GM19455 (cell line): ENCODE measurements at regions not wholly inside any gene's neighbourhood (a gene's known extent, or its start where the extent isn't known, plus 50 kb on each side); places are given as distances from the start of the nearest gene placed in this dataset.

ENCODE experiments used
- ATAC-seq: cut with Tn5 transposase; IDR thresholded peaks from one replicate; pipeline ENCODE4 v1.9.1; 2021; ENCODE audit not compliant: unreplicated experiment

DNA sequence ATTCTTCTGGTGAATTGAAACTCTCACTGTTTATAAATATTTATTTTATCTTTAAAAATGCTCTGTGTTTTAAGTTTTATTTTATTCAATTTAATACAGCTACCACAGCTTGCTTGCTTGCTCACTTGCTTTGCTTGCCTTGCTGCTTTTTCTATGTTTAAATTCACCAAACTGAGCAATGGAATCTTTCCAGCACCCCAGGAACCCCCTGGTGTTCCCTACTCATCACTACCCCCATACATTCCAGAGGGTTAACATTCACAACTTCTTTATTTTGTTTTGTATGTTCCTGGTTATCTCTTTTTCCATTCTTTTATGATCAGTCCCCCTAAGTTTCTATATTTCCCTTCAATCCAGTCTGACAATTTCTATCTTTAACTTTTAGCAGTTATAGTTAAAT lies 166.5 kb upstream of the COL1A2 start:
- no peak for ATAC-seq

DNA sequence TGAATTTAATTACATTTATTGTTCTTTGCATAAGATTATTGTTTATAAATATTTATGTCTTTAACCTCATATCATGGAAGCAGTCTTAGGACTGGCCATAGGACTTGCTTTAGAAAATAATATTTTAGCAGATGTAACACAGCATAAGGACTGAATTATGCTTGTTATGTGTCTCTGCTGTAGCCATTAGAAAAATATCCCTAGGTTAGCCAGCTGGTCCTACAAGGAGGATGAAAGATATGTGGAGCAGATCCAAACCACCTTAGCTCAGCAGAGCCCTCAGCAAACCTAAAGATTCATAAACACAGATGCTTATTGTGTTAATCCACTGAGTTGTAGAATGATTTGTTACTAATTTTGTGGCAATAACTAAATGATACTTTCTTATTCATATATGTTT lies 166.0 kb upstream of the COL1A2 start:
- ATAC-seq: no peak

DNA sequence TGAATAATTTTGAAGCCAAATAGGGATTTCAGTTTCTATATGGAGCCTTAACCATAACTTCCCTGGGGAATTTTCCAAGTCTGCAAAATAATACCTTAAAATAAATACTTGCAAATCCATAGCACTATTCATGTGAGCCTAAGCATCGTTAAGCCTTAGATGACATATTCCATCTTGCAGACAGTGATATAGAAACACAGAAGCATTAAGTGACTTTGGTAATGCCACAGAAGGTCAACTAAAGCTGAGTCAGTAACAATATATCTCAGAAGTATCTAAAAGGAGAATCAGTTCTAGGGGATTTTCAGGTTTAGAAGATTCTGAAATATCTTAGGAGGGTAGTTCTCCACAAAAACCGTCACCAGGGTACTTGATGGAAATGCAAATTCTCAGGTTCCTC lies 163.4 kb upstream of the COL1A2 start:
- no peak for ATAC-seq

DNA sequence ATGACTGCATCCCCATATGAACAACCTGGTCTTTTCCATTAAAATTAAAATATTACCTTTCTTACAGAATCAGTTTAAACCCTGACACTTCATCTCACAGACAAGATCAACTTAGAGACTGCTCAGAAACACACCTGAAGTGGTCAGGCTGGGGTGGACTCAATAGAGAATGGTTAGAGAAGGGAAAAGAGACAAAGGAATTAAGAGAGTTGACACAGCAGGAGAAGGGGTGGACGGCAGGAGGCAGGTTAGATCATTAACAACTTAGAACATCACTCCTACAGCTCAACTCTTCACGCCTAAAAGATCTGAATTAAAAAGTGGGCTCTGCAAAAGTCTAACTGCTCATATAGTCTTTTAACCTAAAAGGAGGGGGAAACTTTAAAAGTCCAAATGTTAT lies 157.7 kb upstream of the COL1A2 start:
- ATAC-seq: no peak

DNA sequence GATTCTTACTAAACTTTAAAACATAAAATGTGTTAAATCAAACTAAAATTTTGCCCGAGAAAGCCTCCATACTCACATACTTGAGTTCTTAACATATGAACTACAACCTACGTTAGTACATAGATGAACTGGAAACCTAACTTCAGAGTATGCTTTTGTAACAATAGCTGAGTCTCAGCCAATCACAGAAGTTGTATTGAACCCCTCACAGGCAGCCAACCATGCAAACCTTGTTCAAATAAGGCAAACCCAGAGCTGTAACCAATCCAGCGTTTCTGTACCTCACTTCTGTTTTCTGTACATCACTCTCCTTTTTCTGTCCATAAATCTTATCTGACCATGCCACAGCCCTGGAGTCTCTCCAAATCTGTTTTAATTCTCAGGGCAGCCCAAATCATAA lies 157.3 kb upstream of the COL1A2 start:
- no peak for ATAC-seq

DNA sequence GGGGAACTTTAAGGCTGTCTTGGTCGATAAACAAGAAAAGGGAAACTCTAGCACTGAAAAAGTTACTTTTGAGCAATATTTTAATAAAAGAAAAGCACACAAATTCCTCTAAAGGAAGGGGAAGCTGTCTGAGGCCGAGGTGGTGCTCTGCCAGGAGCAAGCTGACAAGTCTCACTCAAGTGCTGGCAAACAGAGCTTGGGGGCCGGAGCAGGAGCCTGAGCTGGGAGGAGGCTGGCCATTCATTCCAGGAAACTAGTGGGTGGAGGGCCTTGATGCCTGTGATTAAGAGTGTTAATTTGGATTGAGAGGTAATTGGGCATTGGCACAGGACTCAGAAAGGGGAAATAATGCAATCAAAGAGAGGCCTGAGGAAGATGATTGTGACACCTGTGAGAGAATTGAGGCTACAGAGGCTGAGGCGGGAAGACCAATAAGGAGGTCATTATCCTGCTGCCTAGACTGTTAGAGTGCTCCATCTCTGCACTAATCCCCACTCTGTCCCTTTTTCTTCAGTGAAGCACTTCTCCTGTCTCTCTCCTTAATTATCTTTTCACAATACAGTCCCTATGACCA lies 154.9 kb upstream of the COL1A2 start:
- ATAC-seq: no peak

DNA sequence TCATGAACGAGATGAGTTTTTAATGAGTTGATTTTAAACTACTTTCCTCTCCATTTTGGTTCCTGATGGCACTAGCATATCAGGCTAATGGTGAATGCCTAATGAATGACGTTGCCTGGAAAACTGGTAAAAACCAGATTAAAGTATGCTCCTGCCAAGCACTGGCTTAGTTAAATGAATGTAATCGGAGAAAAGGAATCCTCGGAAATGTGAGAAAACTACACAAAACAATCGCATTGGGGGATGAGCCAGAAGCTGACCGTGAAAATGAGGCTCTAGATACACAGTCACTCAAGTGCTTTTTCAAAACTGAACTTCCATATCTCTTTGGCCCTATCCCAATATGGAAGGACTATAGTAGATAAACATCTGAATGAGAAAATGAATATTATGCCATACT lies 153.8 kb upstream of the COL1A2 start:
- no peak for ATAC-seq

DNA sequence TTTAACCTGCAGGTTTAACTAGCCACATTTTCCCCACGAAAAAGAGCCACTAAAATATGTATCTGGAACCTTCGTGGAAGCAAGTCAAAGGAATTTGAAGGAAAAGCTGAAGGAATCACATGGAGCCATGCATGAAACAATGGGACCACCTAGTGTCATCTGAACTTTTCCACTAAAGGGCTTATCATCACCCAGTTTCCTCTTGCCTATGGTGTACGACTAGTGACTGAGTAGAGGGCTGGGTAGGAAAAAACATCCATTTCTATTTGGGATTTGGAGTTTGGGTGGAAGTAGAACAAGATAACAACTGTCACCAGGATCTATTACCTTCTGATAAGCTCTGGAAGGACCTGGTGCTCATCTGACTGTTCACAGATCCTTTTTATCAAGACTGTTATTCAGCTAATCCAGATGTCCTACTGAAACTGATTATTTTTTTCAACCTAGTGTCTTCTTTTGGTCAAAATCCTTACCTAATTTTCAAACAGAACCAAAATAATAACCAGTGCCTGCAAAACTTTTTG lies 153.2 kb upstream of the COL1A2 start:
- no peak for ATAC-seq

DNA sequence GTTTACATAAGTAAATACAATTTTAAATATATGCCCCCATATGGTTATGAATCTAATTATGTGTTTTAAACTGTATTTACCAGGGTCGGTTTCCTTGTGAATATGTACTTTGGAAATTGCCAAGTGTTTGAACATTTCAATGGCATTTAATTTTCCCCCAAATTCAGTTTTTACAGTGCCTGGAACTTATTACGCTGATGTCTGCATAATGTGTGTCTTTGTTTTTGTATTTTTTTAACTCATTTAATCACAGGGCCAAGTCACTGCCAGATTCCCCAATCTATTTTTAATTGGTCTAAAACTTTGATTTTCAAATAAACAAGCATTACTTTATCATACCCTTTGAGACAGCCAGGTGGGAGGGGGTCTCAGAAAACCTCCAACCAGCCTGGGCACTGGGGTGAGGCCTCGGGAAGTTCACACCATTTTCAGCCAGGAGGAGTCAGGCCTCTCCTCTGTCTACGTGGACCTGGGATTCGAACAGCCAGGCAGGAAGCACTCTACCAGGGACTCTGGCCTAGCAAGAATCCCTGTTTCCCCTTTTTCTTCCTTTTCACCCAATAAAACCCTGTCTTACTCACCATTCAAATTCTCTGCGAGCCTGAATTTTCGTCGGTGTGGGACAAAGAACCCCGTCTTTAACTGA lies 151.5 kb upstream of the COL1A2 start:
- no peak for ATAC-seq

DNA sequence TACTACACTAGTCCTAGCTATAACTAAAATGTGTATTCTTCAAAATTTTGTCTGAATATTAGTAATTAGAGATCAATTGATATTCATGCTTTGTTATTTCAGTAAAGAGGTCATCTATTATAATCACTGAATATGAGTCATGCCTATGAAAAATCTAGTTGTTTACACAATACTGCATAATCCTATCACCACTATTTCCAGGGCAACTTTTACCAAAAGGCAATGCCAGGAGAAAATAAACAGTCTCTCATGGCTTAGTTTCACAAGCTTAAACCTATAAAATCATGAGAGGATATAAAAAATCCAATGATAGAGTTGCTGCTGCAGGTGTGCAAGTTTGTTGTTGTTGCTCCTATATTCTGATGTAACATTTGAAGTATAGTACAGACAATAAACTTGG lies 149.9 kb upstream of the COL1A2 start:
- ATAC-seq: no peak

DNA sequence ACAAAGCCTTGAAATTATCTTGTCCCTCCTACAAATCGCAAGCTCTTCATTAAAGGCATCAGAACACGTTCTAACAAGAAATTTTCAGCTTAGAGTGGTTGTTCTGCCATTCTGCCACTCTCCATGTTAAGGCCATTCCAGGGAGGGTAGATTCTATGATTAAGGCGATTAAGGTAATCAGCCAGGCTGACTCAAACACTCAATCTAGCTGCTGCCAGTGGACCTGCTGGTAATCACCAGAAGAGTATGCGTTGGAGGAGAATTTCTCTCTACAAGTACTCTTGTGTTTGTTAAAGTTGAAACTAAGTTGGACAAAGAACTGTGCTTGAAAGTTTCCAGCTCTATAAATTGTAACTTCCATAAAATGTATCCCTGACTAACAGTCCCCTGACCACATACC lies 149.2 kb upstream of the COL1A2 start:
- no peak for ATAC-seq

DNA sequence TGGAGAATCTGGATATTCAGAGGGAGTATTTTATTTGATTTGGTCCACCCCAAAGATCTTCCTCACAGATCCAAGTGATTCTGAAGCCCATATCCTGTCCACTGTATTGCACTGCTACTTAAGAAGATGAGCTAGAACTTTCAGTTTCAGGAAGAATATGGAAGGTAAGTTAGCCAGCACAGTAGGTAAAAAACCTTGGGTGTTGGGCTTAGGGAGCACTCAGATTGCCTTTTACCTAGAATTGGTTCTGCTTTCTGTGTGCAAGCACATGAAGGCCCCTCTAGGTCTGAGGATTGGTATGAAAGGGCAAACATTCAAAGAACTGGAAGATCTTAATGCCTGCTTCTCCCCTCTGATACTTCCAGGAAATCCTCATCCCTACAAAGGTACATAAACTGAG lies 146.7 kb upstream of the COL1A2 start:
- ATAC-seq: no peak

DNA sequence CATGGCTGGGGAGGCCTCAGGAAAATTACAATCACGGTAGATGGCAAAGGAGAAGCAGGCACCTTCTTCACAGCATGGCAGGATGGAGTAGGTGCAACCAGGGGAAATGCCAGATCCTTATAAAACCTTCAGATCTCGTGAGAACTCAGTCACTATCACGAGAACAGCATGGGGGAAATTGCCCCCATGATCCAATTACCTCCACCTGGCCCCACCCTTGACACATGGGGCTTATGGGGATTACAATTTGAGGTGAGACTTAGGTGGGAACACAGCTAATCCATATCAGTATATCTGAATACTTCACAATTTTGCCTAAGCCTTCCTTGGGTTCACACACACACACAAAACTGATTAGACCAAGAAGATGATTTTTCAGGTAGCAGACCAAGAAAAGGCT lies 145.1 kb upstream of the COL1A2 start:
- ATAC-seq: no peak

DNA sequence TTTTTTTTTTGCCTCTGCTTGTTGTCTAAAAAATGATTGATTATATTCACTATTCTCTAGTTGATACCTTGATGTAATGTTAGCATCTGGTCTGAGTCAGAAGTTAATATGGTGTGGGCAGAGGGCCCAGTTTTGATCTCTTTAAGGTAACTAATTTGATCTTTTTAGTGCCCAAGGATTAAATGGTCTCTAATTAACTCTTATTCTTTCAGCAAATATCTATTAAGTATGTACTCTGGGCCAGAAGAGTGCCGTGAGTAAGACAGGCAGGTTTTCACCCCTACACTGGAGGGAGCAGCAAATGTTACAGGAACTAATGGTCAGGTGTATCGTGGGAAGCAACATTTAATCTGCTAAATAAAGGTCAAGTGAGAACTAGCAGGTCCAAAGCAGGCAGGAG lies 144.6 kb upstream of the COL1A2 start:
- no peak for ATAC-seq

DNA sequence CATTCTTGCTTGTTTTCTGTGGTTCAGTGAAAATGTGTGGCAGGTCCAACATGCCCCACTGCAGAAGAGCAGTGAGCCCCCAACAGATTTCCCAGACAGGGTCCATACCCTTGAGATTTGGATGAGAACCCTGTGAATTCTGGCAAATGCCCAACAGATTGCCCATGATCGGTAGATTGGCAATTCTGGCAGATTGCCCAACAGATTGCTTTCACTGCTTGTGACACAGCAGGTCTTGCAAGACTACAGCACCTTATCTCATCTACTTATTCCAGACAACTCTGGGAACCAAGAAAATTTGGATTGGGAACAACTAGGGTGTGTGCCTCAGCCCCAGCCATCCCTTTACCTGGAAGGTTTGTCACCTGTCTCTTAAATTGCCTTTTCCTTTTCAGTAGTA lies 143.7 kb upstream of the COL1A2 start:
- ATAC-seq: no peak

DNA sequence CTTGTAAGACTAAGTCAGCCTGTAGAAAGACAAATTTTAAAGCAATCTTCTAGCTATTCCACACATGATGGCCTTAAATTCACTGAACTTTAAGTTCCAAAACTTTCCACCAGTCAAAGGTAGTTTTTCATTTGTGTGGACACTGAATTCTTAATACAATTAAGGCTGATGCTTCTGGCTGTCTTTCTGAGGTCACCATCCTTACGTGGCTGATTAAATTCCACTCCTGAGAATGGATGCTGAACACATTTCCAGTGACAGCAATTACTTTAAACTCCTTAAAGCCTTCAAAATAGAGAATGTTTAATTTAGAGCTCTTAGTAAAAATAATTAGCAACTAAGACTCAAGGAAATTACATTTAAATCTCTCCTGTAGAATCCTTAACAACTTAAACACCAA lies 142.6 kb upstream of the COL1A2 start:
- ATAC-seq: no peak

DNA sequence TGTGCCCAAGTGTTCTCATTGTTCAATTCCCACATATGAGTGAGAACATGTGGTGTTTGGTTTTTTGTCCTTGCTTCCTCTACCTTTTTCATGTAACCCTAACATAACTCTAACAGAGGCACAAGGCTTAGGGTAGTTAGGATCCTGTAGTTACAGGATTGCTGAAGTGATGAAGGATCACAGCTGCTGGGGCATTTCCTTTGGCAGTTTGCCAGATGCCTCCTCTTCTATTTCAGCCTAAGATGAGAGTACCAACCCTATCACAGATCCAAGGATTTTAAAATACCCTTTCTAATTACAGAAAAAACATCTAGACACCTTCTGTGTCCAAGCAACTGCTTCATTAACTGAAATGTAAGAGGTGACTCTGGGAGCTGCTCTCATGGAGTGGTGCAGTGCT lies 141.7 kb upstream of the COL1A2 start:
- no peak for ATAC-seq

DNA sequence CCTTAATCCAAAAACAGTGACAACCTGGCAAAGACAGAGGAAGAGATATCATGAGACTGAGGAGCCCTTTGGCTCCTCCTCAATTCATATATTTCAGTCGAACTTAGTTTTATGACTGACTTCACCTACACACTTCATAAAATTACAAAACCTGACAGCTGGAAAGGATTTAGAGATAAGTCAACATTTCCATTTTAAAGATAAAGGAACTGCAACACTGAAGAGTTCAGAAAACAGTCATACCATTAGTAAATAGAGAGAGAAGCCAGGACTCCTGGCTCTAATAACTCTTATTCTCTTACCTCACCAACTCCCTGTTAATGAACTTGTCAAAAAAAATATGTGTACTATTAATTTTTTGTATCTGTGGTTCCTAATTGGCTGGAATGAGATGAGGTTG lies 141.0 kb upstream of the COL1A2 start:
- no peak for ATAC-seq

DNA sequence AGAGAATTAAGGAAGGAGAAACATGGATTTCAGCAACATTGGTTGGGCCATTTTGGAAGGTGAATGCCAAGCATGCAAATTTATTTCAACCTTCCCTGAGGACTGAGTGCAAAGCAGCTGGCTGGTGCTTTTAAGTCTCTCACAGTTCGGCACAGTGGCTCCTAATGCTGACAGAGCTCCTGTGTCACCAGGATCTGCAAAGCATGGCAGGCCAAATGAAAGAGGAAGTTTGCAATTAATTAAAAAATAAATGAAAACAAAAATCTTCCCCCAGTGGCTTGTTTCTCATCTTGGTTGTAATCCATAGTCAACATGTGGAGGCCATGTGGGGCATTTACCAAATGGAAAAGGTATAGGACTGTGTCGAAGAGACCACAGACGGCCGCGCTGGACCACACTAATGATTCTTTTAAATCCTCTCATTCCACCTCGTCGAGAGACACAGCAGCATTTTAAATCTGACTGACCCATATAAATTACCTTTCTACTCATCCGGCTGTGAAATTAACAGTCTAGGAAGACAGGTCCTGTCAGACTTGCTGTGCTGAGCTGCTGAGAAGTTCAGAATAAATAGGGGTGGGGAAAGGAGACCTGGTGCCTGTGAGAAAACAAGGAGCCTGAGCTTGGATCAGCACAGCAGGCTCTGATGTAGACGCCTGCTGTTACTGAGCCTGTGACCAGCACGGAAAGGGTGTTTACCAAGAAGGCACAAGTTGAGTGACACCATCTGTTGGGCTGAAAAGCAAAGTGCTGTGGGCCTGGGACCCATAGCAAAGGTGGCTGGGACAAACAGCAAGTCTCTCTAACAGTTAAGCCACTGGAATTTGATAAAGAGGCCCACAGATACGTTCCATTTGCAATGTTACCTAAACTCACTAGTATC lies 136.0 kb upstream of the COL1A2 start:
- no peak for ATAC-seq

DNA sequence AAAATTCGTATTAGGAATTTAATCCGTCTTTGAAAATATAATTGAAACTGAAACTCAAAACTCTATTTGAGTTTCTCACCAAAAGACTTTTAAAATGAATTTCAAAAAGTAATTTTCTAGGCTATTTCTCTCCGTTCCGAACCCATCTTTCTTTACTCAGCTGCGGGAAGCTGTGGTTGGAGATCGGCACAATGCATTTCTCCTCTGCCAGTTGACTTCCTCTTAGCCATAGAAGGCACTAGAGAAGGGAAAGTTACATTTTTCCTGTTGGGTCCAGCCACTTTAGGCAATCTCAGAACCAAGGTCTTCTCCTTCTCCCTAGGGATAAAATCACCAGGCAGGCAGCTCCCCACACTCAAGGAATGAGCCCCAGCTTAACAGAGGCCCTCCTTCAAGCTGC lies 133.6 kb upstream of the COL1A2 start:
- ATAC-seq: no peak

DNA sequence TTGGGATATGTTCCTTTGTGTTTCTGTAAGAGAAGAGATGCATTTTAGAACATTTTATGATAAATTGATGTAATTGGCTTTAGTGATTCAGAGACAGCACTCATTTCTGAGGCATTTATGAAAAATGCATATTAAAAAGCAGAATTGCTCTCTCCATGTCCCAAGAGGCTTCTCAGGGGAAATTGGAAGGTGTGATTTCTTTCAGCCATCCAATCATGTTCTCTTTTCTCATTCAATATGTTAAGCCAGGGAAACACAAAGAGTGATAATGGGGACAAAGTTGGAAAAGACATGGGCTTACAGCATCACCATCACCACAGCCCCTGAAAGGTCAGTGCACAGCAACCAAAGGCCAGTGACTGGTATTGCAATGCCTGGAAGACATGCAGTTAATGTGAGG lies 129.9 kb upstream of the COL1A2 start:
- ATAC-seq: no peak

DNA sequence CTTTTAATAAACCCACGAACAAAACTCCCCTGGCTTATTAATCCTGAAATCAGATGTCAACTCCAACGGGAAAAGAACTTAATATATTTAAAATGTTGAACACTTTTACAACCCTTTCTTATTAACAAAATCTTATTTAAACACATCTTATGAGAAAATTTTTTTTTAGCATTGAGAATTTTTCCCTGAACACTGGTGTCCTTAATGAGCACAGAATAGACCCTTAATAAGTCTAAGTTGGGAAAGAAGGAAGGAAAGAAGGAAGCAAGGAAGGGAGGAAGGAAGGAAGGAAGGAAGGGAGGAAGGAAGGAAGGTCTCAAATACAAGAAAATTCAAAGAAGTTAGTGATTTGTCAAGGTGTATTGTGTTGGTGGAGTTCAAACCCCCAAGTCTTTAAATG lies 129.2 kb upstream of the COL1A2 start:
- no peak for ATAC-seq
